Endodermal cell (in vitro differentiated cells): ENCODE measurements at regions not wholly inside any gene's neighbourhood (a gene's known extent, or its start where the extent isn't known, plus 50 kb on each side); places are given as distances from the start of the nearest gene placed in this dataset.
A peak's percentile ranks its signal among the peaks of the same experiment; 100 is the strongest.

Source experiments
- DNase-seq: peaks from one replicate; pipeline ENCODE4 v3.0.0-alpha.2; 2017
- H3K27ac ChIP-seq: 2 replicates; pipeline ENCODE4 v1.5.1; 2013; ENCODE audit warnings: mild to moderate bottlenecking, low read depth, low read length, moderate library complexity
- H3K27me3 ChIP-seq: 2 replicates; pipeline ENCODE4 v1.6.1; 2013; ENCODE audit warnings: mild to moderate bottlenecking, low read length, moderate library complexity; ENCODE audit not compliant: insufficient read depth, control insufficient read depth, poor library complexity, severe bottlenecking
- H3K36me3 ChIP-seq: 2 replicates; pipeline ENCODE4 v1.7.0; 2013; ENCODE audit warnings: mild to moderate bottlenecking, low read length, moderate library complexity; ENCODE audit not compliant: control insufficient read depth, insufficient read depth
- H3K4me1 ChIP-seq: one replicate; pipeline ENCODE4 v1.7.0; 2013; ENCODE audit warnings: low read length; ENCODE audit not compliant: control insufficient read depth, insufficient read depth
- H3K4me3 ChIP-seq: 2 replicates; pipeline ENCODE4 v1.5.1; 2013; ENCODE audit warnings: mild to moderate bottlenecking, low read length, moderate library complexity
- H3K9ac ChIP-seq: 2 replicates; pipeline ENCODE4 v1.6.1; 2013; ENCODE audit warnings: mild to moderate bottlenecking, low read length, moderate library complexity; ENCODE audit not compliant: poor library complexity, severe bottlenecking; ENCODE audit errors: extremely low read depth
- H3K9me3 ChIP-seq: 2 replicates; pipeline ENCODE4 v1.6.1; 2013; ENCODE audit warnings: mild to moderate bottlenecking, low read length, moderate library complexity; ENCODE audit not compliant: control insufficient read depth
- H3K27ac Mint-ChIP-seq: 2 replicates; pipeline ENCODE4 v1.8.0; 2020; ENCODE audit warnings: mixed read lengths
- H3K27me3 Mint-ChIP-seq: 2 replicates; pipeline ENCODE4 v1.8.0; 2021; ENCODE audit warnings: mild to moderate bottlenecking, mixed read lengths; ENCODE audit not compliant: insufficient read depth
- H3K36me3 Mint-ChIP-seq: 2 replicates; pipeline ENCODE4 v1.8.0; 2020; ENCODE audit warnings: low read depth, mixed read lengths
- H3K4me1 Mint-ChIP-seq: 2 replicates; pipeline ENCODE4 v1.8.0; 2020; ENCODE audit warnings: mixed read lengths
- H3K4me3 Mint-ChIP-seq: 2 replicates; pipeline ENCODE4 v1.8.0; 2020; ENCODE audit warnings: mild to moderate bottlenecking, moderate library complexity, mixed read lengths
- H3K9me3 Mint-ChIP-seq: 2 replicates; pipeline ENCODE4 v1.8.0; 2020; ENCODE audit warnings: mild to moderate bottlenecking, mixed read lengths
- WGBS, 2 experiments: methylation state at CpG; one replicate each; pipeline versions ENCODE4 v1.1.5 to v1.1.7; 2013; ENCODE audit warnings: missing lambda C conversion rate in 2 of 2, mixed read lengths in 1 of 2; ENCODE audit not compliant: insufficient coverage in 1 of 2, insufficient read length in 1 of 2; 5-methylcytosine and 5-hydroxymethylcytosine counted together
- TF ChIP-seq, protein P1 (sequence below): fragments of 200-600 bp; sonication (generic); conservative IDR thresholded peaks from 2 replicates; pipeline ENCODE4 v1.5.0; 2021; ENCODE audit warnings: antibody characterized with exemption, mild to moderate bottlenecking

DNA sequence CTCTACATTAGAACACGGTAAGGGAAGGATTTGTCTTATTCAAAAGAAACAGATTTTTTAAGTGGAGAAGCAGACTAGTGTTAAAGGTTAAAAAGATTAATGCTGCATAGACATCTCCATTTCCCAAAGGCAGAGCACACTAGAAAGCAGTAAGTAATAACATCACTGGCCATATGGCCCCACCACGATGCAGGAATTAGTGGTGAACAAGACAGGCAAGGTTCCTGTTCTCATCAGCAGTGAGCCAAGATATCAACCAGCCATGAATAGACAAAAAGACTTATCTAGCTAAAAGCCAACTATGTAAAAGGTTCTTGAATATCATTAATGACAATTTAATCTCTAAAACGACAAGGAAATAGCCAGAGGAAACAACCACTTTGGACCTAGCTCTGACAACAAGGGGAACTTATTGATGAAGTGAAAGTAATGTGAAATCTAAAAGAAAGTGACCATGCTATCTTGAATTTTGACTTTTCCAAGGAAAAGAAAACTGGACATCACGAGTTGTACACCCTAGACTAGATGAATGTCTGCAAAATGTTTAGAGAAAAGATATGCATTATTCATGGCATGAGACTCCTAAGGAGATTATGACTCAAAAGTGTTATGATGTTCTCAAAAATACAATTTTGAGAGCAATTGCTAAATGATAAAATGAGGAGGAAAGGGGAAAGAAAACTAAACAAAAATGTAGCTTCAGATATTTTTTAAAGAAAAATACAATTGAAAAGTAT is 157.9 kb upstream of the STXBP5 start:
- H3K4me3 Mint-ChIP-seq, result no peak overlapping the region
- H3K27ac Mint-ChIP-seq, result no peak overlapping the region
- Histone ChIP-seq H3K4me3 (no peak overlapping the region), H3K9ac (no peak overlapping the region), H3K9me3 (peaks cover 21% of the 10 kb centered on the region), H3K36me3 (no peaks in the 10 kb centered on the region), H3K4me1 (no peaks in the 10 kb centered on the region), H3K27ac (no peak overlapping the region), H3K27me3 (no peaks in the 10 kb centered on the region)
- H3K36me3 Mint-ChIP-seq, result peaks cover 4% of the 10 kb centered on the region
- no peaks in the 10 kb centered on the region for H3K4me1 Mint-ChIP-seq
- DNase-seq, result no peak
- WGBS, 2 experiments, result 90 to 92% methylated on average over 4 of the region's 4 CpGs
- TF ChIP-seq, protein P1, sequence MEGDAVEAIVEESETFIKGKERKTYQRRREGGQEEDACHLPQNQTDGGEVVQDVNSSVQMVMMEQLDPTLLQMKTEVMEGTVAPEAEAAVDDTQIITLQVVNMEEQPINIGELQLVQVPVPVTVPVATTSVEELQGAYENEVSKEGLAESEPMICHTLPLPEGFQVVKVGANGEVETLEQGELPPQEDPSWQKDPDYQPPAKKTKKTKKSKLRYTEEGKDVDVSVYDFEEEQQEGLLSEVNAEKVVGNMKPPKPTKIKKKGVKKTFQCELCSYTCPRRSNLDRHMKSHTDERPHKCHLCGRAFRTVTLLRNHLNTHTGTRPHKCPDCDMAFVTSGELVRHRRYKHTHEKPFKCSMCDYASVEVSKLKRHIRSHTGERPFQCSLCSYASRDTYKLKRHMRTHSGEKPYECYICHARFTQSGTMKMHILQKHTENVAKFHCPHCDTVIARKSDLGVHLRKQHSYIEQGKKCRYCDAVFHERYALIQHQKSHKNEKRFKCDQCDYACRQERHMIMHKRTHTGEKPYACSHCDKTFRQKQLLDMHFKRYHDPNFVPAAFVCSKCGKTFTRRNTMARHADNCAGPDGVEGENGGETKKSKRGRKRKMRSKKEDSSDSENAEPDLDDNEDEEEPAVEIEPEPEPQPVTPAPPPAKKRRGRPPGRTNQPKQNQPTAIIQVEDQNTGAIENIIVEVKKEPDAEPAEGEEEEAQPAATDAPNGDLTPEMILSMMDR, result no peak
- H3K9me3 Mint-ChIP-seq, result peaks cover 14% of the 10 kb centered on the region
- no peaks in the 10 kb centered on the region for H3K27me3 Mint-ChIP-seq

DNA sequence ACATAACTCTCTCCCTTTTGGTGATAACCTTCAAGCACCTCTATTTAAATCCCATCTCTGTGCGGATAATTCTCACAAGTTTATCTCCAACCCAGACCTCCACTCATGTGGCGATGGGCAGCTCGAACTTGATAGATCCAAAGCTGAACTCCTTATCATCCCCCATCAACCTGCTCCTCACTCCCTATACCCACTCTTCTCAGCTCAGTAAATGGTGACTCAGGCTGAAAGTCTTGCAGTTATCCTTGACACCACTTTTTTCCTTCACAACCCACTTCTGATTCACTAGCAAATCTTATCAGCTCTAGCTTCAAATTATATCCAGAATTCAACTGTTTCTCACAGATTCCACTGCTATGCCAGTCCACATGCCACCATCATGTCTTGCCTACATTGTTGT is 155.3 kb upstream of the STXBP5 start:
- 90 to 94% methylated on average over 3 of the region's 3 CpGs for WGBS, 2 experiments
- TF ChIP-seq, protein P1, result no peak
- peaks cover 7% of the 10 kb centered on the region for H3K9me3 Mint-ChIP-seq

DNA sequence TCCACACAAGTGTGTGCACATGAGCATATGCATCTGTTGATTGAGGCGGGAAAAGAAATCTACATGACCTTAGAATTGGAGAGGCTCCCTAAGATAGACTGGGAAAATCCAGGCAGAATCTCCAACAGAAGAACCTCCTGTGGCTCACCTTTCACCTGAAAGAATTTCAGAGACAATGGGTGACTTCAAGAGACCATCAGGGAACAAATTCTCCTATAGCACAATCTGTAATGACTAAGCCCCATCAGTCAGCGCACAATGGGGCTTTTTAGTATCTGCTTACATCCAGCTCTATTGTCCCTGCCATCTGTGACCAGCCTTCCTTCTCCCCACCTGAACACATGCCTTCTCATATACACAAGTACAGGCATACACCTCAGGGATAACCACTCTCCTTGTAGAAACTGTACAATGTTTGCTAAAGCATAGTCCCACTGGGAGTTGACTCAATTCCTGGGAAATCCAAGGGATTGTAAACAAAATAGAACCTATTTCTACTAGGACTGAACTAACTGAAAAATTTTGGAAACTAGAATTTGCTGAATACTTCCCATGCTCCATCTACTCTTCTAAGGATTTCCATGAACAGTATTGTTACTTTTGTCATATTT is 150.8 kb upstream of the STXBP5 start:
- no peak overlapping the region for H3K27ac ChIP-seq
- H3K36me3 ChIP-seq, result no peaks in the 10 kb centered on the region
- Mint-ChIP-seq H3K27me3 (no peaks in the 10 kb centered on the region), H3K4me1 (peaks cover 8% of the 10 kb centered on the region), H3K27ac (no peak overlapping the region), H3K9me3 (no peaks in the 10 kb centered on the region), H3K36me3 (no peaks in the 10 kb centered on the region), H3K4me3 (no peak overlapping the region)
- WGBS, 2 experiments, result 79 to 88% methylated on average over 1 to 2 of the region's 2 CpGs
- H3K27me3 ChIP-seq, result no peaks in the 10 kb centered on the region
- no peaks in the 10 kb centered on the region for H3K4me1 ChIP-seq
- H3K4me3 ChIP-seq, result no peak overlapping the region
- no peak overlapping the region for H3K9ac ChIP-seq
- H3K9me3 ChIP-seq, result no peaks in the 10 kb centered on the region
- peak; percentile 71 for DNase-seq
- TF ChIP-seq, protein P1, result no peak

More for the DNA sequence above, 155.3 kb upstream of the STXBP5 start:
- no peak for DNase-seq
- no peak overlapping the region for H3K27ac Mint-ChIP-seq
- H3K36me3 Mint-ChIP-seq, result peaks cover 4% of the 10 kb centered on the region
- peaks cover 8% of the 10 kb centered on the region for H3K4me1 Mint-ChIP-seq
- Histone ChIP-seq H3K27ac (no peak overlapping the region), H3K4me1 (no peaks in the 10 kb centered on the region), H3K36me3 (no peaks in the 10 kb centered on the region), H3K27me3 (no peaks in the 10 kb centered on the region), H3K4me3 (no peak overlapping the region), H3K9me3 (peaks cover 12% of the 10 kb centered on the region), H3K9ac (no peak overlapping the region)
- no peaks in the 10 kb centered on the region for H3K27me3 Mint-ChIP-seq
- no peak overlapping the region for H3K4me3 Mint-ChIP-seq
